ENCODE measurements at regions not wholly inside any gene's neighbourhood (a gene's known extent, or its start where the extent isn't known, plus 50 kb on each side); places are given as distances from the start of the nearest gene placed in this dataset.

DNA sequence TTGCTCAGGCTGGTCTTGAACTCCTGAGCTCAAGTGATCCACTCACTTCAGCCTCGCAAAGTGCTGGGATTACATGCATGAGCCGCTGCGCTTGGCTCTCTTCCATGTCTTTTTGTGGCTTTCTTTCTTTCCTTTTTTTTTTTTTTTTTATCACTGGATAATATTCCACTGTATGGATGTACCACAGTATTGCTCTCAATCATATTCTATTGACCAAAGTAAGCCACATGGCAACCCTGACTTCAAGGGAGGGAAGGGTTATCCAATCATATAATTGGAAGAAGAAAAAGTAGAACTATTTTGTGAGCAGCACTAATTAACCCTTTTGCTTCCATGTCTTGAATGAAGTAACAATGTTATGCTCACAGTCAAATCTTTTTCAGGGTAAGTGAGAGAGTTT lies 307.0 kb upstream of the RASGRP1 start:
- TF ChIP-seq YY1 (IDR thresholded peaks at IDR 0.05; ENCODE audit: insufficient read depth, insufficient read length) (no peak), ZNF274 (IDR thresholded peaks at IDR 0.05; ENCODE audit: low read depth, low read length) (no peak), SUZ12 (IDR thresholded peaks at IDR 0.05; ENCODE audit: extremely low read depth, insufficient read depth, insufficient read length) (no peak)
